Smooth muscle cell (in vitro differentiated cells): ENCODE measurements at regions not wholly inside any gene's neighbourhood (a gene's known extent, or its start where the extent isn't known, plus 50 kb on each side); places are given as distances from the start of the nearest gene placed in this dataset.

Experiments used
- DNase-seq: peaks from one replicate; lab custom pipeline; 2025; ENCODE audit not compliant: unreplicated experiment; lab: John Stamatoyannopoulos, UW
- H2AFZ ChIP-seq: fragments of 200-600 bp; sonication (generic); 2 replicates; pipeline ENCODE4 v1.6.0; 2016; ENCODE audit warnings: antibody characterized with exemption, low read depth, mild to moderate bottlenecking
- H3F3A ChIP-seq: fragments of 200-600 bp; sonication (generic); 2 replicates; pipeline ENCODE4 v1.6.0; 2017; ENCODE audit warnings: antibody characterized with exemption, low read depth
- H3K27ac ChIP-seq: fragments of 200-600 bp; sonication (generic); 2 replicates; pipeline ENCODE4 v1.5.1; 2016; ENCODE audit warnings: low read depth, mild to moderate bottlenecking
- H3K27me3 ChIP-seq: fragments of 200-600 bp; sonication (generic); 2 replicates; pipeline ENCODE4 v1.6.1; 2016; ENCODE audit warnings: low read depth, mild to moderate bottlenecking
- H3K36me3 ChIP-seq: fragments of 200-600 bp; sonication (generic); 2 replicates; pipeline ENCODE4 v1.5.1; 2016; ENCODE audit warnings: low read depth
- H3K4me1 ChIP-seq: fragments of 200-600 bp; sonication (generic); 2 replicates; pipeline ENCODE4 v1.5.1; 2016; ENCODE audit warnings: low read depth
- H3K4me2 ChIP-seq: fragments of 200-600 bp; sonication (generic); 2 replicates; pipeline ENCODE4 v1.6.0; 2016; ENCODE audit warnings: mild to moderate bottlenecking
- H3K4me3 ChIP-seq: fragments of 200-600 bp; sonication (generic); 2 replicates; pipeline ENCODE4 v1.5.1; 2016; ENCODE audit warnings: mild to moderate bottlenecking
- H3K79me2 ChIP-seq: fragments of 200-600 bp; sonication (generic); 2 replicates; pipeline ENCODE4 v1.6.0; 2016; ENCODE audit warnings: low read depth, mild to moderate bottlenecking
- H3K9ac ChIP-seq: fragments of 200-600 bp; sonication (generic); 2 replicates; pipeline ENCODE4 v1.6.0; 2016; ENCODE audit warnings: low read depth
- H3K9me3 ChIP-seq: fragments of 200-600 bp; sonication (generic); replicated peaks from 2 replicates; pipeline ENCODE4 v1.5.1; 2016; ENCODE audit warnings: low read depth
- H4K20me1 ChIP-seq: fragments of 200-600 bp; sonication (generic); 2 replicates; pipeline ENCODE4 v1.6.0; 2016; ENCODE audit warnings: low read depth
- CTCF ChIP-seq: fragments of 200-600 bp; sonication (generic); IDR thresholded peaks from 2 replicates; pipeline ENCODE4 v1.5.1; 2017; ENCODE audit warnings: borderline replicate concordance, mild to moderate bottlenecking, antibody characterized with exemption; ENCODE audit not compliant: insufficient read depth, poor library complexity, severe bottlenecking
- WGBS: methylation state at CpG from one replicate; pipeline ENCODE4 v1.1.7; 2016; ENCODE audit warnings: low lambda C conversion rate; 5-methylcytosine and 5-hydroxymethylcytosine counted together

DNA sequence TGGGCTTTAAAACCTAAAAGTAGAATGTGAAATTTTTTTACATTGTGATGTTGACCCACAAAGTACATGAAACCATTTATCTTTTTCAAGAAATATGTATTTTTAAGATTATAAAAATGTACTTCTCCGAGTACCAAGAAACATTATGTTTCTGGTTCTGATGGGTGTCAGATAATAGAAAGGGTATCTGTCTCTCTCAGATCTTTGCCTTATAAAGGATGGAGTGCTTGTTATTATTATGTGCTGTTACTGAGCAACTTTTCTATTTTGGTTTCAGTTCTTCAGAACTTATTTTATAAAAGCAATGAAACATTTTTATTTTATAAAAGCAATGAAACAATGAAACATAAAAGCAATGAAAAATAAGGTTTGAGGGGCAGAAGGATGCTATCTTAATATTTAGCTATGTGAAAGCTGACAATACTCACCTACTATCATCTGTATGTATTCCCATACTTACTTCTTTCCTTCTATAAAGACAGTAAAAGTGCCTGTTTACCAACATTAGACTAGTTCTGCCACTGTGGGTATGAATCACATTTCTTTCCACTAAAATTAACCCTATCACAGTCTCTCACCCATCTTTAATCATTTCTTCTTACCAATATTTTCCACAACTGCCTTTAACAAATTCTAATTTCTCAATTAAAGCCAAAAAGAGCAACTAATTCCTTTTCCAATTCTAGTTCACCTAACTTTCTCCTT lies 540.7 kb upstream of the KCNMB2 start:
- Histone ChIP-seq H3K4me1 (no peaks in the 10 kb centered on the region), H3F3A (no peaks in the 10 kb centered on the region), H3K9me3 (no peaks in the 10 kb centered on the region), H3K4me2 (no peak overlapping the region), H2AFZ (no peak overlapping the region), H3K27me3 (no peaks in the 10 kb centered on the region), H3K79me2 (no peaks in the 10 kb centered on the region), H3K9ac (no peak overlapping the region), H3K36me3 (no peaks in the 10 kb centered on the region), H4K20me1 (no peaks in the 10 kb centered on the region), H3K27ac (no peak overlapping the region), H3K4me3 (no peak overlapping the region)
- no peak for DNase-seq
- no peak for TF ChIP-seq CTCF
- WGBS: 84% methylated on average over 1 of the region's 1 CpG

GRCh38 chr3:178001670-178002101 lies 534.5 kb upstream of the KCNMB2 start:
- Histone ChIP-seq H3K4me1 (no peaks in the 10 kb centered on the region), H3K9ac (no peak overlapping the region), H4K20me1 (no peaks in the 10 kb centered on the region), H3K4me2 (no peak overlapping the region), H3K9me3 (no peaks in the 10 kb centered on the region), H3K79me2 (no peaks in the 10 kb centered on the region), H3K36me3 (no peaks in the 10 kb centered on the region), H3K4me3 (no peak overlapping the region), H3K27me3 (no peaks in the 10 kb centered on the region), H3K27ac (no peak overlapping the region), H3F3A (no peaks in the 10 kb centered on the region), H2AFZ (no peak overlapping the region)
- 90% methylated on average over 1 of the region's 1 CpG for WGBS
- no peak for TF ChIP-seq CTCF
- DNase-seq: no peak

DNA sequence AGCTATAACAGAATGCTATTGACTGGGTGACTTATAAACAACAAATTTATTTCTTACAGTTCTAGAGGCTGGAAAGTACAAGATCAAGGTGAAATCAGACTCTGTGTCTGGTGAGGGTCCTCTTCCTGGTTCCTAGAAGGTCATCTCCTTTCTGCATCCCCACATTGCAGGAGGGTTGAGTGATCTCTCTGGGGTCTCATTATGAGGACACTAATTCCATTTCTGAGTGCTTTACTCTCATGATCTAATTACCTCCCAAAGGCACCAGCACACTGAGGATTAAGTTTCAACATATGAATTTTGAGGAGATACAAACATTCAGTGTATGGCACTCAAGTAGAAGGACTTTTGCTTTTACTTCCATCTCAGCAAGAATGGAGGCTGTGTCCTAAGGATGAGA lies 534.1 kb upstream of the KCNMB2 start:
- H3K27me3 ChIP-seq: no peaks in the 10 kb centered on the region
- H3K4me1 ChIP-seq: no peaks in the 10 kb centered on the region
- no peak for DNase-seq
- H4K20me1 ChIP-seq: no peaks in the 10 kb centered on the region
- H3K27ac ChIP-seq: no peak overlapping the region
- no peak overlapping the region for H3K4me2 ChIP-seq
- no peak overlapping the region for H3K4me3 ChIP-seq
- H3K9ac ChIP-seq: no peak overlapping the region
- H3K36me3 ChIP-seq: no peaks in the 10 kb centered on the region
- no peaks in the 10 kb centered on the region for H3F3A ChIP-seq
- H3K79me2 ChIP-seq: no peaks in the 10 kb centered on the region
- no peaks in the 10 kb centered on the region for H3K9me3 ChIP-seq
- no peak overlapping the region for H2AFZ ChIP-seq
- no peak for TF ChIP-seq CTCF

GRCh38 chr3:178003756-178004155 lies 532.5 kb upstream of the KCNMB2 start:
- Histone ChIP-seq H3K9ac (no peak overlapping the region), H2AFZ (no peak overlapping the region), H3K79me2 (no peaks in the 10 kb centered on the region), H3K4me1 (no peaks in the 10 kb centered on the region), H3F3A (no peaks in the 10 kb centered on the region), H3K27ac (no peak overlapping the region), H3K27me3 (no peaks in the 10 kb centered on the region), H3K36me3 (no peaks in the 10 kb centered on the region), H3K4me3 (no peak overlapping the region), H3K4me2 (no peak overlapping the region), H3K9me3 (no peaks in the 10 kb centered on the region), H4K20me1 (no peaks in the 10 kb centered on the region)
- no peak for DNase-seq
- WGBS: 69% methylated on average over 2 of the region's 2 CpGs
- no peak for TF ChIP-seq CTCF
